ENCODE measurements at regions not wholly inside any gene's neighbourhood (a gene's known extent, or its start where the extent isn't known, plus 50 kb on each side); places are given as distances from the start of the nearest gene placed in this dataset.
"Not testable (repeated sequence)": the region's sequence is repeated elsewhere in the genome, so short reads cannot be mapped to it uniquely, and the experiment has no call there.

DNA sequence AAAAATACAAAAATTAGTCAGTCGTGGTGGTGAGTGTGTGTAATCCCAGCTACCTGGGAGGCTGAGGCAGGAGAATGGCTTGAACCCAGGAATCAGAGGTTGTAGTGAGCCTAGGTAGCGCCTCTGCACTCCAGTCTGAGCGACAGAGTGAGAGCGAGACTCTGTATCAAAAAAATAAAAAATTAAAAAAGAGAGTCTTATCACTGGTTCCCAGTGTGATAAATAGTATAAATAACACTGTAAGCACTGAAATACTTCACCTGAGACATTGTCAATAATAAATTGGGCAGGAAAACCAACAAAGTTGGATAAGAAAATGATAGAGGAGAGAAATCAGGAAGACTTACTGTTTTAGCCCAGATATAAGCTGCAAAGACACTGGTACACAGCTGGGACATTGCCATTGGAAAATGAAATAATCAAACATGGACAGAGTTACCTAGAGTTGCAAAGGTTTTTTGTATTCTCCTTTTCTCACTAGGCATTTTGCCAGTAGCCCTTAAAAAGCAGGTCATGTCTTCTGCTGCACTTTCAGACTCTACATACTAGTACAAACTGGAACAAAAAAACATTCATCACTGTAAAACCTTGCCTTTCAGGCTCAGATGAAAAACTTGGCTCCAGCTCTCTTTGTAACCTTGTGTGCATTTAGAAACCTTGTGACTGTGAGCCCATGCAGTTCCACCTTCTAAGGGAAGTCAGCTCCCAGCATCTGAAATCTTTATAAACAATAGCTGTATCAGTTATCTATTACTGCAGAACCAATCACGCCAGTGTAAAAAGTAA lies 55.0 kb upstream of the PPP1R2C start:
- DNase-seq, result no peak

DNA sequence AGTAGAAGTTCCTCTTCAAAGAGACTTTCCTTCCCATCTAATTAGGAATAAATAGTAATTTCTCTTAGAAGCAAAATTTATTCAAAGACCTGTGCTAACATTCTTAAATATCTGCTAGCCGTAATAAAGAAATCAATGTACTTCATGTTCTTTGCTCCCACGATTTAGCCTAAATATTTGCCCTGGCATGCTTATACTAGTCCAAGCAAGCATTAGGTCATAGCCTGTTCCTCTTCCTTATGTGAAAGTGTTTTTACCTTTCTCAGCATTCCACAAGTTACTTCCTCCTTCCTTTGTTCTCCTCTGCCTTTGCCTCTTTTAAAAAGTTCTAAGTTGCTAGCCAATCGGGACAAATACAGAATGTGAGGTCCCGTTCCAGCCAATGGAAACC lies 55.6 kb upstream of the PPP1R2C start:
- DNase-seq, result not testable (repeated sequence)

DNA sequence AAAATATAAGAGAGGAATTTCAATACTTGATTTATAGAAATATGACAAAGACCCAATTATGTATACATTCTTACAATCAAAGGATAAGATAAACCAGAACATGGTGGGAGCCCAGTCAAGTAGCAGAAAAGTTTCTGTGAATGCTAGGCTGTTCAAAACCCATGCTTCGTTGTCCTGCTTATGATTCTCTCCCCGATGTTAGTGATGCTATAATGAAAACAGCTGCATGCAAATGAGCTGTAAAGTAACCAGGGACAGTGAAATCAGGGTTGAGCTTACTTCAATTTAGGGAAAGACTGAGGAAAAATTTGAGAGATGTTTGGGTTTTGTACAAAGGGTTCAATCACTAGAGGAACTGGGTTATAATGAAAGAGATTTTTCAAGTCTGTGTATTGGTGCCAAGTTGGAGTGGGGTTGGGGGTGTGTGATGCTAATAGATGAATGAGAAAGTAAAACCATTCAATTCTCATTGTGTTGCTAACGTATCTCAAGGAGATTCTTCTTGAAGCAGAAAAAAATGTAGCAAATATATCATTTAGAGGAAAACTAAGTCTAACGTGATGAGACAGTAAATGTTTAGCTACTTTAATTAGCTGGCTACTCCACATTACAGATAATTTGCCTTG lies 59.3 kb upstream of the PPP1R2C start:
- DNase-seq, result no peak

DNA sequence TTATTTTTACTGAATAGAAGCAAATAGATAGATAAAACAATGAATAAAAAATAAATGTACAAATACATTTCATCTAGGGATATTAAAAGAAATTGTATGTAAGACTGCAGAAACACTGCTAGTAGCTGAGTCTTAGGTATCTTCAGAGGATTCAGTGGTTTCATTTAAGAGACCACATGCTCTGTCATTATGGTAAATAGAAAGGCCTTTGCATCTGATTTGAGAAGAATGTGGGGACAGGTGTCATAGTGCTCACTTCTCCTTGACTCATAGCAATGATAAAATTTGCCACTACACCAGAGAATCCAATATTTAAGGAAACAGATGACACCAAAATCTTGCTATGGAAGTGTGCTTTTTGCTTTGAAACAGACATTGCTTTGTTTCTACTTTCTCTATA lies 59.8 kb upstream of the PPP1R2C start:
- DNase-seq, result no peak

DNA sequence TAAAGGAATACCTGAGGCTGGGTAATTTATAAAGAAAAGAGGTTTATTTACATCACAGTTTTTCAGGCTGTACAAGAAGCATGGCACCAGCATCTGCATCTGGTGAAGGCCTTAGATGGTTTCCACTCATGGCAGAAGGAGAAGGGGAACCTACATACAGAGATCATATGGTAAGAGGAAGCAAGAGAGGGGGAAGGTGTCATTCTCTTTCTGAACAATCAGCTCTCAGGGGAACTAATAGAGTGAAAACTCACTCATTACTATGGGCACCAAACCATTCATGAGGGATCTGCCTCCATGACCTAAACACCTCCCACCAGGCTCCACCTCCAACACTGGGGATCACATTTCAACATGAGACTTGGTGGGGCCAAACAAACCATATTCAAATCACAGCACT lies 61.7 kb upstream of the PPP1R2C start:
- no peak for DNase-seq

DNA sequence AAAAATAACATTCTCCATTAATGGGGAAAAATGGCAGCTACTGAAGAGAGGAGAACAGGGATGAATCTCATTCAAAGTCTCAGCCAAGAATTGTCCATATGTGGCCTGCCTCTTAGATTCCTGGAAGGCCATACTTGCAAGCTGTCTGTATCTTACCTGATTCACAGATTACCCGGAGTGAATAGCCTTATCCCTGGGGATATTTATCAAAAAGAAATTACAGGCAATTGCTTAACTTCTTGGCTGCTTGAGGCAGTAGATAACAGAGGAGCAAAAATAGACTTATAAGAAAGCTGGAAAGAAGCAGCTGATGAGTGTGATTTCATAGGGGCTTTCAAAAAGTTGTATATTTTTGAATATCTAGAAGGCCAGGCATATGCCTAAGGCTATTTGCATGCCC lies 68.8 kb upstream of the PPP1R2C start:
- no peak for DNase-seq

DNA sequence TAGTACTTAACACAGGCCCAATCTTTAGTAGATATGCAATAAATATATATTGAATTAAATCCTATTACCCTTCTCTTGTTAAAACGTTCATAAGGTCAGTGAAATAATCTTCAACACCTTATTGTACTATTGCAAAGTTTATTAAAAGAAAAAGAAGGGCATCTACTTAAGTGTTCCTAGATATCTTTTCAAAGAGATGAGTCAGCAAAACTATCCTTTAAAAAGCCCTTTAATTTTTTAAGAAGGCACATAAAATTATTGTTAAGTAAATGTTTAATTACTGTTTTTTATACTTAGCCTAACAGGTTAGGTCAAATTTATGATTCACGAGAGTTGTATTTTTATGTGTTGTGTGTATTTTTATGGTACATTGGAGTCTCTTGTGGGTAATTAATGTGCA lies 77.3 kb upstream of the PPP1R2C start:
- DNase-seq, result no peak

DNA sequence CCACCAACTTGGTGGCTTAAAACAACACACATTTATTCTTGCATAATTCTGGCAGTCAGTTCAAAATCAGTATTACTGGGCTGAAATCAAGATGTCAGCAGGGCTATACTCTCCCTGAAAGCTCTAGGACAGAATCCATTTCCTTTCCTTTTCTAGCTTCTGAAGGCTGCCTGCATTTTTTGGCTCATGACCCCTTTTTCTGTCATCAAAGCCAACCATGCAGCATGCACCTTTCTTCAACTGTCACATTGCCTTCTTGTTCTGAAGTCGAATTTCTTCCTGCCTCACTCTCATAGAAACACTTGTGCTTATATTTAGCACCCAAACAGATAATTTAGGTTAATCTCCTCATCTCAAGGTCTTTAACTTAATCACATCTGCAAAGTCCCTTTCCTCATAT lies 79.8 kb upstream of the PPP1R2C start:
- DNase-seq, result no peak

DNA sequence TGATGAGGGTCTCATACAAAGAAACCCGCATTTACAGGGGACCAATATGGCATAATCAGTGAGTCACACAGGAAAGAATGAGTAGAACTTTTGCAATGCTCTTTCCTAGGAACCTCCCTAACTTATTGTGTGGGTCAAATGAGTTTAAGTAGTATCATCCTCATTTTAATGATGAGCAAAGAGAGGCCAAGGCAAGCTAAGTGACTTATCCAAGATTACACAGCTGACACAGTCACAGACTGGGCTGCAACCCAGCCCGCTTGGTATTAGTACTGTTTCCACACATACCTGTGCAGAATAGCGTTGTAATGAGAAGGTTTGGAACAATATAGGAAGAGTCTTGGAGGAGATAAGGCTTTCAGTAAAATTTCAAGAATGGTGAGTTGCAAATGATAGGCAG lies 91.0 kb upstream of the PPP1R2C start:
- no peak for DNase-seq

DNA sequence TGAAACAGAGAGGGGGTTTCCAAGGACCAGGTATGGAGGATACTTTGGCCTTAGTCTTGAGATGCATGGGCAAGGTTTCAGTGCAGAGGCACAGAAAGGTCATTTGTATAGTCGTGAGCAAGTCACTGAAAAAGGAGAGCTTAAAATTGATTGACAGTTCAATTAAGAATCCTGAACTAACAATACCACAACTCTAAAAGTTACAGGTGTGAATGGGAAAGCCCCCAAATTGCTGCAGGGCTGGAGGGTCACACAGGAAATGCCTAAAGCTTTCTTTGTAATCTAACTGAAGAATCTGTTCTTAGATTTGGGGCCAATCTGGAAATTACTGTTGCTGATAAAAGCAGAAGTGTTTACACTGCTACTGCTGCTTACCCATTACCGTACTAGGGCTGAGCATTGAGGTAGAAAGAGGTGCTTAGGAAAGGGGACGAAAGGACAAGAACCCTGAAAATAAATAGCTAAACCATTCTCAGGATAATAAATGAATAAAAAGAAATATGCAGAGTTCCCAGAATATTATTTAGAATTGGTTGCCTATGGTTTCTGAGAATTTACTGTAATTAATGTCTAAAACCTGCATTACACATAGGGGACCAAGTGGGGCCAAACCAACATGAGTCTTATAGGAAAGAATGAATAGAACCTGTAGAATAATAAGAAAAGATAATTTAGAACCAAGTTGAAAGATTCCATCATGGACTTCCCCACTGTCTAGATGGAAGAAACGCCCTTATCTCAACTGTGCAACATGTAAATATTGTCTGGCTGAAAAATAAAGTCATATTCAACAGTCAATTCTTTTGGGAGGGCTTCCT lies 91.9 kb upstream of the PPP1R2C start:
- no peak for DNase-seq

DNA sequence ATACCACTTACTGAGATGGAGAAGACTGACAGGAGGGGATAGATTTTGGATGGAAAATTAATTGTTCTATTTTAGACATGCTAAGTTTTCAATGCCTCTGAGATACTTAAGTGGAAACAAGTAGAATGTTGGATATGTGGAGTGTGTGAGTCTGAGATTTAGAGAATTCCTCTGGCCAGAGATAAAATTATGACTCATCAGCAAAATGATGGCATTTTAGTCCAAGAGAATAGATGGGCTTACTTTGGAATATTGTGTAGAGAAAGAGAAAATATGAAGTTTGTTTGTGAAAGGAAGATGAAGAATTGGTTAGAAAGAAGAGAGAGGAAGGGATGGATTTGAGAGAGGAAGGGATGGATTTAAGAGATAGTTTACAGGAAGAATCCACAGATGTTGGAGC lies 108.6 kb upstream of the PPP1R2C start:
- DNase-seq, result no peak

DNA sequence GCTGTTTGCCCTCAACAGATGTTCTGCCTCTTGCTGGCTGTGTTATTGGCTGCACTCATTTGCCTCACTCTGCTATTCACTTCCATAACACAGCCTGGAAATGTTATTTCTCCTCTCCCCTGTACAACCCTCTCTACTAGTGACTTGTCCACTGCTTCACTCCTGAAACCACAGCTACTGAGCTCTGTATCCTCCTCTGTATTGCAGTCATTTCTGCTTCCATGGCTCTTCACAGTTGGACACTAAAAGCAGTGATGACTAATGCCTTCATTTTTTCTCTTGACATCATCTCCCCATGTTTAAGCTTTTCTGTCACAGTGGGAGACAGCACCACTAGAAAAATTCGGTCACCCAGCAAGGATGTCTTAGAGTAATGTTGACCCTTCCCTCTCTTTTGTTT lies 123.0 kb upstream of the PPP1R2C start:
- DNase-seq, result no peak

DNA sequence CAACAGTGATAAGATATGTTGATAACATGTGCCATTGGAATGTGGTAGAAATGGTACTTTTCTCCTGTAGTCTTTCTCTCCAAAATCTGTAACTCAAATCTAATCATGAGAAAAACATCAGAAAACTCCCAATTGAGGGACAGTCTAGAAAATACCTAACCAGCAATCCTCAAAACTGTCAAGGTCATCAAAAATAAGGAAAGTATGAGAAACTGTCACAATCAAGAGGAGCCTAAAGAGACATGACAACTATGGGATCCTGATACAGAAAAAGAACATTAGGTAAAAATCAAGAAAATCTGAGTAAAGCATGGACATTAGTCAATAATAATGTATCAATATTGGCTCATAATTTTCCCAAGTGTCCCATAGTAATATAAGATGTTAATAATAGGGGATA lies 124.5 kb upstream of the PPP1R2C start:
- no peak for DNase-seq

DNA sequence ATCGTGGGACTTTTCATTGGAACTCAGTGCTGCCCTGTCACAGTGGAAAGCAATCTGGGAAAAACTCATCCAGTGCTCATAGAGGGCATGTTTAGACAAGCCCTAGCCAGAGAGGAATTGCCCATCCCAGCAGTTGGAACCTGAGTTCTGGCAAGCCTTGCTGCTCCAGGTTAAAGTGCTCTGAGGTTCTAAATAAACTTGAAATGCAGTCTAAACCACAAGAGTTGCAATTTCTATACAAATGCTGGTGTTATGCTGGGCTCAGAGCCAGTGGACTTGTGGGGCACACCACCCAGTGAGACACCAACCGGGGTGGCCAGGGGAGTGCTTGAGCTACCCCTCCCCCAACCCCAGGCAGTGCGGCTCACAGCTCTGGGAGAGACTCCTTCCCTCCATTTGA lies 142.8 kb upstream of the PPP1R2C start:
- DNase-seq, result no peak

DNA sequence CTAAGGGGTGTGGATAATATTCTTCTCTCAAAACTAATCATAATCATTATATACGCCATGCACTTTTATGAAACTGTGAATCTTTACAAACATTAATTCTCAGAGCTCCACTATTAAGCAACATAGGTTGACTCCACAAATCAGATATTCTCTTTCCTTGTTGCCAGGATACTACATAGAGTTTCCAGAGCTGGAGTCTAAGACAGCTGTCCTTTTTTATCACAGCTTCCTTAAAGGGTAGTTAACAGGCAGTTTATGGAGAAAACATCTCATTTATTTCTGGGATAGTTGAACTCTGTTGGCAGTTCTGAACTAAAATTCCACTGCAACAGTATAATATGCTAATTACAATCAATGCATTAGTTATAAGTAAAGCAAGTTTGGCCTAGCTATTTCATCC lies 152.1 kb upstream of the PPP1R2C start:
- no peak for DNase-seq

DNA sequence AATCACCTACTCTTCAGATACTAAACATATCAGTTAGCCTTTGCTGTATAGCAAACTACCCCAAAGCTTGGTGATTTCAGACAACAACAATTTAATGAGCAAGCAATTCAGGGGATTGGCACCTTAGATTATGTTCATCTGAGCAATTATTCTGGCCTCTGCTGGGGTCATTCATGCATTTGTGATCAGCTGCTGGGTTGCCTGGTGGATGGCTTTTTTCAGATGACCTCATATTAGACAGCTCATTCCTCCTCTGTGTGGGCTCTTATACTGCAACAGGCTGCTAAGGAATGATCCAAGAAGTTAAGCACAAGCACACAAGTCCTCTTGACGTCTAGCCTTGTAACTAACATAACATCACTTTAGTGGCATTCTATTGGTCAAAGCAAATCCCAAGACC lies 153.0 kb upstream of the PPP1R2C start:
- DNase-seq, result no peak

DNA sequence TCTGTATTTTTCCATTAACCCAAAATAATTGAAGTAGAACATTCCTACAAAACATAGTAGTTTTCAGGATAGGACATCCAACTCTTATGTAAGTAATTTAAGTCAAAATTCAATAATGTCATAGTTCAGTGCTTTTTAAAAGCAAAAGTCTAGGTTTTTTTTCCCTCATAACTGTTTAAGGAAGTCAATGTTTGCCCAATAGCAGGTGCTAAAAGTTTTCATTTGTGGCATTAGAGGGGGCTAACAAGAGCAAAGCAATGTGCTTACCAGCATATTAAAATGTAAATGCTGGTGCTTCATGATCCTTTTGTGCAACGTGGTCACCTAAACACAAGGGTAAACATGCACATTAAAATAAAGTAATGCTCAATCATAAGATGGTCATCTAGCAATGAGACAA lies 155.2 kb upstream of the PPP1R2C start:
- no peak for DNase-seq

DNA sequence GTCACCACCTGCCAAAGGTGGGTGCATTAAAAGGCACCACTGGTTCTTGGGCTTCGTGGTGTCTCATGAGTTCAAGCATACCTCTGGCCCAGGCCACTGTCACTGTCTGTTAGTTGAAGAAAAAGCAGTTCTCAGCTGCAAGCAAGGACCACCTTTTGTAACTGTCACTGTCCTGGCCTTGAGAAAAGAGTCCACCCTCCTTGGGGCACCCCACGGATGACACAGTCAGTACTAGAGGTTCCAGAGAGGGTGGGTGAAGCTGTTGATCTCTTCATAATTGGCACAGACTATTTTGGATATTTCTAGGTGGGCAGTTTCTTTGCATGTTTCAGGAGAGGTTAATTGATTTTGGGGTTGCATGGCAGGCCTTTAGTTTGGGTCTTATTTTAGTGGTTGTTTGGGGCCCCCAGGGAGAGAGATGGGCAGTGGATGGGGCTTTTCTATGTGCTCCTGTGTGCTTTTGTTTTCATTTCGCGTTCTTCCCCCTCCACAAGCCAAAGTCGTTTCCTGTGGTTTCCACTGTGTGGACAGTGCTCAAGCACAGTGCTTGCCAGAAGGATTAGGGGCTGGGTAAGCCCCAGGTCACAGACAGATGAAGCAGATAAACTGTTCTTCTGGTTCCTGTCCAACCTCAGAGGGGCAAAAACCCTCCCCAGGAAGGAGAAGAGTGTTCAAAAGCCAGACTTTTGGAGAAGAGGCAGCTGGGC lies 156.2 kb upstream of the PPP1R2C start:
- DNase-seq, result peak; percentile 4

DNA sequence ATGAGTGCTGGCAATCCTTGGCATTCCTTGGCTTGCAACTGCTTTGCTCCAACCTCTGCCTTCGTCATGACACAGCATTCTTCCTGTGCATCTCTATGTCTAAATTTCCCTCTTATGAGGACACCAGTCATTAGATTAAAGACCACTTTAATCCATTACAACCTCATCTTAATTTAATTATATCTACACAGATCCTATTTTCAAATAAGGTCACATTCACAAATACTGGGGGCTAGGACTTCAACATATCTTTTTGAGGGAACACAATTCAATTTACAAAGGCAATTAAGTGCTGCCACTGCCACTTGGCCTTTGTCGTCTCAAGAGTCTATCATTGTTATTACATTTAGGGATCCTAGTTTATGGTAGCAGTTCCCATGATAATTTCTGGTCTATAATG lies 163.7 kb upstream of the PPP1R2C start:
- DNase-seq, result no peak

DNA sequence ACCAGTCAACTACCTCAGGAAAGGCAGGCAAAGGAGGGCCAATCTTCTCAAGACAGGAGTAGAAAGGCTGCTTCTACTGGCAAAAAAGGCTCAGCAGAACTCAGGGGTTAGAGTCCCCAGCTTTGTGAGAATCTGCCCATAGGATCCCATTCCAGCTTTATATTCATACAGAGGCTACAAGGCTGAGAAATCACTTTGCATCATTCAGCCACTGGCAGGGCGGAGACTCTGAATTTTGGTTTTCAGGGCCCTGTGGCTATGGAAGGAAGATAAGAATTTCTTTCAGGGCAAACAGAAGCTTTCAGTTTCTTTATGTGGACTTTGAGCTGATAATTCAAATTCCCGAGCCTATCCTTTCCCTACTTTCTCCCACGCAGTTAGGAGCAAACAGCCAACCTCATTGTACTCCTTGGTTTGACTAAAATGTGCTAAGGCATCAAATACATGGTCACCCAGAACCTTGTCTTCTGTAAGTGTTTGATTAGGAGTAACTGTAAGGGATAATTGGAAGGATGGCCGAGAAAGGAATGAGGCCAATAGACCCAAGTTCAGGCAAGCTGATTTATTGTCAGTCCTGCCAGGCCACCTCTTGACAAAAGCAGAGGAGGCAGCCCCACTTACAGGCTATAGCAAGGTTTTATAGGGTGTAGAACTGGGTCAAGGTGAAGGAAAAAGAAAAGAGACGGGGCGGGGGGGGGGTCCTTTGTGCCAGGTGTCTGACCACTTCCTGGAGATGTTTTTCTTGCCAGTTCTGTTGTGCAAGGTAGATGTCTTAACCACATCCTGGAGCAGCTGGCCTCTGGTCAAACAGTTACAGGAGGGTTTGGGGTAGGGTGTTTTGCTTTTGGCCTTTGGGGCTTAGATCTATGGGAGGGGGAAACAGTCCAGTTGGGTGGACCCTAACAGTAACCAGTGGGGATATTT lies 165.3 kb upstream of the PPP1R2C start:
- no peak for DNase-seq

DNA sequence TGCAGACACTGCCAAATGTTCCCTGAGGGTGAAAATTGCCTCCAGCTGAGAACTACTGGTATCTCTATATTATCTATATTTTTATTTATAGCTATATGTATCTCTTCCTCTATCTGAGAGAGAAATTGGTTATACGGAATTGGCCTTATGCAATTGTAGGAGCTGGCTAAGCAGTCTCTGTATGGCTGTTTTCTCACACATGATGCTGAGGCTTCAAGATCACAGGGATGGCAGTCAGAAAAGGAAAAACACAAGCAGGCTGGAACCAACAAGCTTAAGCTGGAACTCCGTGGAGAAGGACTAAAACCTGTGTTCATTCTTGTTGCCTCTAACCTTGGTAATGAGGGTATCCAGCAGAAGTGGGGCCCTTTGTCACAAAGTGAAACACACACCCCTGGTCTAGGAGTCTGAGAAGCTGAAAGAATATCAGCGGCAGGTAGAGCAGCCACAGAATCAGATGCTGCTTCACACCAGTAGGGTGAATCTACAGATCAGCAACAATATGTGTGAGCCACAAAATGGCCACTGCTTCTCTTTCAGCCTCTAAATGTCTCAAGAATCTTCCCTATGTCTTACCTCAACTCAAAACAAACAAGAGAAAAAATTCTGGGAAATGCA lies 166.5 kb upstream of the PPP1R2C start:
- no peak for DNase-seq

All from muscle of arm (tissue), 1 donor.